IMR-90 (cell line): ENCODE measurements at regions not wholly inside any gene's neighbourhood (a gene's known extent, or its start where the extent isn't known, plus 50 kb on each side); places are given as distances from the start of the nearest gene placed in this dataset.
"Not testable (repeated sequence)": the region's sequence is repeated elsewhere in the genome, so short reads cannot be mapped to it uniquely, and the experiment has no call there.

Experiments used
- ATAC-seq: fragments of 200-7000 bp; cut with Tn5 transposase; 2 replicates; pipeline ENCODE4 v1.9.1; 2020; ENCODE audit warnings: low read depth, mild to moderate bottlenecking, moderate library complexity
- BruUV-seq: library from RNA; stranded (reverse); fragments of 400-500 nt; replicated peaks from 2 replicates; lab custom pipeline; 2021; lab: Mats Ljungman, UMichigan
- CTCF ChIA-PET: fragments of 300-600 bp; formaldehyde crosslinking; extraction: SDS; loops from one replicate; lab custom pipeline; 2021; ENCODE audit warnings: antibody characterized with exemption; lab: Yijun Ruan, JAX
- POLR2A ChIA-PET: fragments of 300-600 bp; sonication (Branson Sonifier 250); formaldehyde crosslinking; loops from one replicate; lab custom pipeline; 2022; ENCODE audit warnings: antibody characterized with exemption; ENCODE audit not compliant: unreplicated experiment; lab: Charles Lee
- DNase-seq: peaks from one replicate; pipeline ENCODE4 v3.0.0; 2013
- H2AFZ ChIP-seq: replicated peaks from 2 replicates; pipeline ENCODE3; 2013; ENCODE audit warnings: low read length, mild to moderate bottlenecking; ENCODE audit not compliant: poor library complexity
- H2AK5ac ChIP-seq: 2 replicates; pipeline ENCODE4 v1.6.1; 2013; ENCODE audit warnings: low read depth, low read length, inconsistent platforms
- H2AK9ac ChIP-seq: replicated peaks from 2 replicates; pipeline ENCODE3; 2013; ENCODE audit warnings: mild to moderate bottlenecking, low read depth, low read length, moderate library complexity; ENCODE audit not compliant: poor library complexity
- H2BK120ac ChIP-seq: 2 replicates; pipeline ENCODE4 v1.6.1; 2013; ENCODE audit warnings: low read depth, low read length, inconsistent platforms
- H2BK15ac ChIP-seq: 3 replicates; pipeline ENCODE4 v1.6.1; 2013; ENCODE audit warnings: low read depth, low read length, inconsistent platforms
- H2BK20ac ChIP-seq: 2 replicates; pipeline ENCODE4 v1.6.1; 2013; ENCODE audit warnings: low read depth, mild to moderate bottlenecking, inconsistent platforms, low read length, moderate library complexity
- H2BK5ac ChIP-seq: 2 replicates; pipeline ENCODE4 v1.6.1; 2013; ENCODE audit warnings: mild to moderate bottlenecking, low read depth, low read length, inconsistent platforms; ENCODE audit not compliant: poor library complexity, severe bottlenecking
- H3K14ac ChIP-seq: replicated peaks from 2 replicates; pipeline ENCODE4 v1.6.1; 2013; ENCODE audit warnings: low read depth, low read length, inconsistent platforms
- H3K18ac ChIP-seq: 2 replicates; pipeline ENCODE4 v1.6.1; 2013; ENCODE audit warnings: low read depth, low read length, control low read depth
- H3K23ac ChIP-seq: 2 replicates; pipeline ENCODE4 v1.6.1; 2013; ENCODE audit warnings: low read depth, low read length, inconsistent platforms
- H3K27ac ChIP-seq: 2 replicates; pipeline ENCODE4 v1.5.1; 2013; ENCODE audit warnings: mild to moderate bottlenecking, control low read depth, low read length; ENCODE audit not compliant: insufficient read depth
- H3K27me3 ChIP-seq: 2 replicates; pipeline ENCODE4 v1.6.1; 2013; ENCODE audit warnings: low read length; ENCODE audit not compliant: control insufficient read depth, insufficient read depth
- H3K36me3 ChIP-seq: 2 replicates; pipeline ENCODE4 v1.6.1; 2013; ENCODE audit warnings: low read length, mixed read lengths; ENCODE audit not compliant: control insufficient read depth, insufficient read depth
- H3K4ac ChIP-seq: 2 replicates; pipeline ENCODE4 v1.6.1; 2013; ENCODE audit warnings: low read depth, low read length, inconsistent platforms
- H3K4me1 ChIP-seq: 2 replicates; pipeline ENCODE4 v1.6.1; 2013; ENCODE audit warnings: low read length, mixed read lengths; ENCODE audit not compliant: control insufficient read depth, insufficient read depth
- H3K4me2 ChIP-seq: 2 replicates; pipeline ENCODE4 v1.6.1; 2013; ENCODE audit warnings: low read depth, mild to moderate bottlenecking, control low read depth, low read length, moderate library complexity
- H3K4me3 ChIP-seq: 2 replicates; pipeline ENCODE4 v1.5.1; 2013; ENCODE audit warnings: low read depth, mild to moderate bottlenecking, control low read depth, low read length, moderate library complexity; ENCODE audit not compliant: insufficient read depth
- H3K56ac ChIP-seq: 2 replicates; pipeline ENCODE4 v1.6.1; 2013; ENCODE audit warnings: low read length, inconsistent platforms; ENCODE audit not compliant: insufficient read depth; ENCODE audit errors: extremely low read depth
- H3K79me1 ChIP-seq, 2 experiments: 2 replicates each; pipeline ENCODE4 v1.6.1; 2013; ENCODE audit warnings: low read length in 2 of 2, inconsistent platforms in 1 of 2, low read depth in 1 of 2
- H3K9ac ChIP-seq: 2 replicates; pipeline ENCODE4 v1.6.1; 2013; ENCODE audit warnings: low read depth, low read length, control low read depth
- H3K9me1 ChIP-seq: 2 replicates; pipeline ENCODE4 v1.6.1; 2013; ENCODE audit warnings: low read length, inconsistent platforms; ENCODE audit not compliant: insufficient read depth
- H3K9me3 ChIP-seq: 2 replicates; pipeline ENCODE4 v1.6.1; 2013; ENCODE audit warnings: low read length; ENCODE audit not compliant: control insufficient read depth, insufficient read depth
- H4K20me1 ChIP-seq: 2 replicates; pipeline ENCODE4 v1.6.1; 2013; ENCODE audit warnings: low read length, inconsistent platforms; ENCODE audit not compliant: insufficient read depth
- H4K5ac ChIP-seq: 2 replicates; pipeline ENCODE4 v1.6.1; 2013; ENCODE audit warnings: mild to moderate bottlenecking, low read depth, low read length, control low read depth
- H4K8ac ChIP-seq, 2 experiments: 2 replicates each; pipeline ENCODE4 v1.6.1; 2013; ENCODE audit warnings: low read depth in 2 of 2, low read length in 2 of 2, control low read depth in 1 of 2, inconsistent platforms in 1 of 2
- H4K91ac ChIP-seq: 2 replicates; pipeline ENCODE4 v1.6.1; 2013; ENCODE audit warnings: low read depth, low read length, inconsistent platforms; ENCODE audit not compliant: insufficient read depth
- WGBS, 2 experiments: methylation state at CpG; one replicate each; pipeline versions ENCODE4 v1.1.5 to v1.1.7; 2013; ENCODE audit warnings: missing lambda C conversion rate in 2 of 2; ENCODE audit not compliant: insufficient read length in 1 of 2; ENCODE audit errors: extremely low coverage in 2 of 2; 5-methylcytosine and 5-hydroxymethylcytosine counted together
- dilution Hi-C: fragments of 300-500 bp; cut with HindIII; formaldehyde crosslinking; loops from one replicate; pipeline ENCODE4 v1.14.3; 2018; ENCODE audit warnings: low sequenced_read_pairs; ENCODE audit not compliant: unreplicated experiment
- in situ Hi-C: fragments of 300-500 bp; cut with MboI; formaldehyde crosslinking; loops from 3 replicates; pipeline ENCODE4 v1.14.3; 2019; ENCODE audit warnings: low sequenced_read_pairs, inconsistent platforms, mixed read lengths
- intact Hi-C: fragments of 100-400 bp; cut with micrococcal nuclease; formaldehyde crosslinking; loops from 2 replicates; pipeline ENCODE4 v1.10.0; 2022

GRCh38 chr5:96108629-96109028, 147.0 kb upstream of the ELL2 start:
- dilution Hi-C loops, H3K9me3 ChIP-seq, H3K4me1 ChIP-seq, H2AK5ac ChIP-seq, H2BK5ac ChIP-seq, H3K36me3 ChIP-seq, BruUV-seq, H3K27ac ChIP-seq, intact Hi-C loops, in situ Hi-C loops, H4K5ac ChIP-seq, H3K27me3 ChIP-seq, H2AK9ac ChIP-seq, H3K56ac ChIP-seq, H2BK20ac ChIP-seq, H4K20me1 ChIP-seq, H3K9ac ChIP-seq, H3K4ac ChIP-seq, POLR2A ChIA-PET, H4K91ac ChIP-seq, ATAC-seq, H3K9me1 ChIP-seq, H3K18ac ChIP-seq, H3K4me2 ChIP-seq, H2AFZ ChIP-seq, DNase-seq, H3K79me1 ChIP-seq, H4K8ac ChIP-seq, H3K14ac ChIP-seq, H2BK120ac ChIP-seq, CTCF ChIA-PET, H3K23ac ChIP-seq, H2BK15ac ChIP-seq, H3K4me3 ChIP-seq: not testable (repeated sequence)
- no CpG with 5 or more reads among the region's 10 CpGs for WGBS, 2 experiments

GRCh38 chr5:96103829-96104228, 142.2 kb upstream of the ELL2 start:
- H2BK20ac ChIP-seq, dilution Hi-C loops, H3K9me3 ChIP-seq, H3K23ac ChIP-seq, H3K27ac ChIP-seq, H3K9ac ChIP-seq, POLR2A ChIA-PET, H3K79me1 ChIP-seq, H3K4me1 ChIP-seq, H3K18ac ChIP-seq, H3K27me3 ChIP-seq, H4K5ac ChIP-seq, H3K9me1 ChIP-seq, H2AK9ac ChIP-seq, DNase-seq, H2AK5ac ChIP-seq, ATAC-seq, H3K4ac ChIP-seq, CTCF ChIA-PET, H4K91ac ChIP-seq, H3K56ac ChIP-seq, H2BK120ac ChIP-seq, H2AFZ ChIP-seq, H4K8ac ChIP-seq, BruUV-seq, H3K14ac ChIP-seq, H3K36me3 ChIP-seq, H3K4me3 ChIP-seq, in situ Hi-C loops, H2BK5ac ChIP-seq, H2BK15ac ChIP-seq, H3K4me2 ChIP-seq, intact Hi-C loops, H4K20me1 ChIP-seq: not testable (repeated sequence)
- no CpG with 5 or more reads among the region's 4 CpGs for WGBS, 2 experiments
